SU-DHL-6 (cell line): ENCODE measurements at regions not wholly inside any gene's neighbourhood (a gene's known extent, or its start where the extent isn't known, plus 50 kb on each side); places are given as distances from the start of the nearest gene placed in this dataset.

ENCODE experiments used
- H2AFZ ChIP-seq: fragments of 200-600 bp; sonication (generic); 2 replicates; pipeline ENCODE4 v1.6.1; 2014; ENCODE audit warnings: low read depth, mild to moderate bottlenecking, moderate library complexity, mixed read lengths, antibody characterized with exemption, low read length; ENCODE audit not compliant: severe bottlenecking
- H3F3A ChIP-seq: fragments of 200-600 bp; shearing (Covaris generic); 2 replicates; pipeline ENCODE4 v1.6.0; 2016; ENCODE audit warnings: antibody characterized with exemption, mild to moderate bottlenecking; ENCODE audit not compliant: insufficient read depth
- H3K27ac ChIP-seq: fragments of 200-600 bp; sonication (generic); 2 replicates; pipeline ENCODE4 v1.5.1; 2016; ENCODE audit warnings: low read depth, mild to moderate bottlenecking, low read length, moderate library complexity, mixed read lengths
- H3K27me3 ChIP-seq: fragments of 200-600 bp; sonication (generic), shearing (Covaris generic); 2 replicates; pipeline ENCODE4 v1.6.0; 2014; ENCODE audit warnings: mild to moderate bottlenecking, low read length
- H3K36me3 ChIP-seq: fragments of 200-600 bp; sonication (generic); 2 replicates; pipeline ENCODE4 v1.6.1; 2014; ENCODE audit warnings: mild to moderate bottlenecking, low read length, mixed read lengths
- H3K4me2 ChIP-seq: fragments of 300-600, 200-600 bp; shearing (Covaris generic), sonication (generic); 2 replicates; pipeline ENCODE4 v1.6.0; 2014; ENCODE audit warnings: low read length, low read depth, mild to moderate bottlenecking; ENCODE audit not compliant: poor library complexity, severe bottlenecking
- H3K4me3 ChIP-seq: fragments of 200-600 bp; sonication (generic); 2 replicates; pipeline ENCODE4 v1.5.1; 2014; ENCODE audit warnings: antibody characterized with exemption, low read length, mild to moderate bottlenecking, mixed read lengths; ENCODE audit not compliant: insufficient read depth, poor library complexity, severe bottlenecking
- H3K79me2 ChIP-seq: fragments of 200-600 bp; sonication (generic); 2 replicates; pipeline ENCODE4 v1.6.1; 2014; ENCODE audit warnings: mild to moderate bottlenecking, low read length, moderate library complexity; ENCODE audit not compliant: insufficient read depth
- H3K9ac ChIP-seq: fragments of 200-600 bp; sonication (generic); 2 replicates; pipeline ENCODE4 v1.7.0; 2014; ENCODE audit warnings: mild to moderate bottlenecking, low read length
- H3K9me2 ChIP-seq: fragments of 200-600 bp; sonication (generic); replicated peaks from 2 replicates; pipeline ENCODE4 v1.6.1; 2014; ENCODE audit warnings: low read length; ENCODE audit not compliant: insufficient read depth
- H3K9me3 ChIP-seq: fragments of 200-600 bp; sonication (generic); 2 replicates; pipeline ENCODE4 v1.6.1; 2014; ENCODE audit warnings: low read length, mixed read lengths; ENCODE audit not compliant: insufficient read depth
- H4K20me1 ChIP-seq: fragments of 200-600 bp; sonication (generic); 2 replicates; pipeline ENCODE4 v1.6.1; 2014; ENCODE audit warnings: low read depth, mild to moderate bottlenecking, antibody characterized with exemption, low read length, moderate library complexity, mixed read lengths
- CTCF ChIP-seq: fragments of 200-600 bp; sonication (generic); IDR thresholded peaks from one replicate; pipeline ENCODE4 v1.5.1; 2017; ENCODE audit warnings: antibody characterized with exemption, mild to moderate bottlenecking, low read length, moderate library complexity; ENCODE audit not compliant: insufficient read depth, poor library complexity, severe bottlenecking
- EZH2phosphoT487 ChIP-seq: fragments of 200-600 bp; sonication (generic), shearing (Covaris generic); conservative IDR thresholded peaks from 2 replicates; pipeline ENCODE4 v1.6.1; 2018; ENCODE audit warnings: mild to moderate bottlenecking, antibody characterized with exemption, low read length, moderate library complexity, mixed read lengths

GRCh38 chr5:116724971-116725370 is 150.3 kb upstream of the SEMA6A start:
- H3K27me3 ChIP-seq: no peaks in the 10 kb centered on the region
- H3K9ac ChIP-seq: no peak overlapping the region
- H3K9me2 ChIP-seq: no peaks in the 10 kb centered on the region
- H4K20me1 ChIP-seq: no peaks in the 10 kb centered on the region
- H2AFZ ChIP-seq: no peak overlapping the region
- no peaks in the 10 kb centered on the region for H3K9me3 ChIP-seq
- H3K79me2 ChIP-seq: no peaks in the 10 kb centered on the region
- H3K36me3 ChIP-seq: no peaks in the 10 kb centered on the region
- H3K4me3 ChIP-seq: no peak overlapping the region
- H3F3A ChIP-seq: no peaks in the 10 kb centered on the region
- no peak overlapping the region for H3K27ac ChIP-seq
- TF ChIP-seq CTCF: no peak
- TF ChIP-seq EZH2phosphoT487: no peak
- no peak overlapping the region for H3K4me2 ChIP-seq

GRCh38 chr5:116722651-116723050 is 148.0 kb upstream of the SEMA6A start:
- H3K9me2 ChIP-seq: no peaks in the 10 kb centered on the region
- no peak overlapping the region for H3K27ac ChIP-seq
- no peak overlapping the region for H3K4me2 ChIP-seq
- H4K20me1 ChIP-seq: no peaks in the 10 kb centered on the region
- H3K9me3 ChIP-seq: no peaks in the 10 kb centered on the region
- no peak overlapping the region for H2AFZ ChIP-seq
- H3K36me3 ChIP-seq: no peaks in the 10 kb centered on the region
- H3K79me2 ChIP-seq: no peaks in the 10 kb centered on the region
- no peaks in the 10 kb centered on the region for H3K27me3 ChIP-seq
- no peak for TF ChIP-seq EZH2phosphoT487
- no peak for TF ChIP-seq CTCF
- no peaks in the 10 kb centered on the region for H3F3A ChIP-seq
- no peak overlapping the region for H3K9ac ChIP-seq
- H3K4me3 ChIP-seq: no peak overlapping the region

- H3K79me2 ChIP-seq: no peaks in the 10 kb centered on the region
- no peaks in the 10 kb centered on the region for H3K36me3 ChIP-seq
- H3K9me3 ChIP-seq: peaks cover 2% of the 10 kb centered on the region; the same call in 1 of the 2 replicates
- no peaks in the 10 kb centered on the region for H3K9me2 ChIP-seq
- no peak overlapping the region for H3K9ac ChIP-seq
- H3K4me2 ChIP-seq: no peak overlapping the region
- no peak overlapping the region for H2AFZ ChIP-seq
- no peak for TF ChIP-seq EZH2phosphoT487
- TF ChIP-seq CTCF: no peak
- H4K20me1 ChIP-seq: no peaks in the 10 kb centered on the region
- H3K27me3 ChIP-seq: no peaks in the 10 kb centered on the region; the same call in 1 of the 2 replicates
- H3K27ac ChIP-seq: no peak overlapping the region
- no peak overlapping the region for H3K4me3 ChIP-seq
- no peaks in the 10 kb centered on the region for H3F3A ChIP-seq
Observed at GRCh38 chr5:116719106-116719505, 144.5 kb upstream of the SEMA6A start.

- no peaks in the 10 kb centered on the region for H3K79me2 ChIP-seq
- no peak overlapping the region for H2AFZ ChIP-seq
- no peak overlapping the region for H3K4me2 ChIP-seq
- TF ChIP-seq CTCF: no peak
- H4K20me1 ChIP-seq: no peaks in the 10 kb centered on the region
- no peak overlapping the region for H3K27ac ChIP-seq
- H3F3A ChIP-seq: no peaks in the 10 kb centered on the region
- H3K9ac ChIP-seq: no peak overlapping the region
- no peaks in the 10 kb centered on the region; the same call in 1 of the 2 replicates for H3K27me3 ChIP-seq
- peaks cover 5% of the 10 kb centered on the region; the same call in 1 of the 2 replicates for H3K9me3 ChIP-seq
- H3K36me3 ChIP-seq: no peaks in the 10 kb centered on the region
- H3K4me3 ChIP-seq: no peak overlapping the region
- no peaks in the 10 kb centered on the region for H3K9me2 ChIP-seq
Observed at GRCh38 chr5:116718317-116718716, 143.7 kb upstream of the SEMA6A start.
